Activated T-cell treated with anti-CD3 and anti-CD28 coated beads, Interleukin-2, amount 50 U/mL, for 4 hours (primary cell): ENCODE measurements at regions not wholly inside any gene's neighbourhood (a gene's known extent, or its start where the extent isn't known, plus 50 kb on each side); places are given as distances from the start of the nearest gene placed in this dataset.

Experiments used
- ATAC-seq, 2 donors: fragments of 200-7000 bp; cut with Tn5 transposase; one replicate each; pipeline ENCODE4 v1.10.0; 2021
- DNase-seq: peaks from one replicate; pipeline ENCODE4 v3.0.0-alpha.2; 2020
- H3K27me3 Mint-ChIP-seq: one replicate; pipeline ENCODE4 v1.8.0; 2021; ENCODE audit warnings: low read depth, mixed read lengths
- H3K36me3 Mint-ChIP-seq: one replicate; pipeline ENCODE4 v1.8.0; 2022; ENCODE audit warnings: mixed read lengths; ENCODE audit not compliant: insufficient read depth
- H3K4me1 Mint-ChIP-seq: one replicate; pipeline ENCODE4 v1.8.0; 2021; ENCODE audit warnings: low read depth, mixed read lengths
- H3K4me3 Mint-ChIP-seq: one replicate; pipeline ENCODE4 v1.8.0; 2021; ENCODE audit warnings: mild to moderate bottlenecking, moderate library complexity, mixed read lengths
- H3K9me3 Mint-ChIP-seq: one replicate; pipeline ENCODE4 v1.8.0; 2021; ENCODE audit warnings: mixed read lengths

GRCh38 chr9:119047513-119048307, 321.5 kb downstream of the BRINP1 start:
- H3K4me1 Mint-ChIP-seq, result no peaks in the 10 kb centered on the region
- no peaks in the 10 kb centered on the region for H3K27me3 Mint-ChIP-seq
- DNase-seq, result no peak
- no peak for ATAC-seq
- H3K9me3 Mint-ChIP-seq, result peaks cover 3% of the 10 kb centered on the region
- no peaks in the 10 kb centered on the region for H3K36me3 Mint-ChIP-seq
- no peak overlapping the region for H3K4me3 Mint-ChIP-seq

GRCh38 chr9:119050281-119050680, 319.0 kb downstream of the BRINP1 start:
- no peak for DNase-seq
- H3K27me3 Mint-ChIP-seq, result no peaks in the 10 kb centered on the region
- H3K4me1 Mint-ChIP-seq, result no peaks in the 10 kb centered on the region
- H3K9me3 Mint-ChIP-seq, result no peaks in the 10 kb centered on the region
- H3K36me3 Mint-ChIP-seq, result no peaks in the 10 kb centered on the region
- no peak for ATAC-seq
- no peak overlapping the region for H3K4me3 Mint-ChIP-seq

- Mint-ChIP-seq H3K4me1 (no peaks in the 10 kb centered on the region), H3K27me3 (no peaks in the 10 kb centered on the region), H3K9me3 (peaks cover 3% of the 10 kb centered on the region), H3K4me3 (no peak overlapping the region), H3K36me3 (no peaks in the 10 kb centered on the region)
- no peak for DNase-seq
- ATAC-seq, result no peak
Measured at GRCh38 chr9:119052339-119053030, 316.8 kb downstream of the BRINP1 start.

GRCh38 chr9:119053070-119053469, 316.2 kb downstream of the BRINP1 start:
- Mint-ChIP-seq H3K27me3 (no peaks in the 10 kb centered on the region), H3K4me3 (no peak overlapping the region), H3K4me1 (no peaks in the 10 kb centered on the region), H3K9me3 (peaks cover 3% of the 10 kb centered on the region), H3K36me3 (no peaks in the 10 kb centered on the region)
- no peak for ATAC-seq
- DNase-seq, result no peak

- ATAC-seq, result no peak
- Mint-ChIP-seq H3K36me3 (no peaks in the 10 kb centered on the region), H3K9me3 (peaks cover 11% of the 10 kb centered on the region), H3K4me1 (no peaks in the 10 kb centered on the region), H3K4me3 (no peak overlapping the region), H3K27me3 (no peaks in the 10 kb centered on the region)
- no peak for DNase-seq
Measured at GRCh38 chr9:119060629-119061385, 308.4 kb downstream of the BRINP1 start.

GRCh38 chr9:119071636-119072035, 297.6 kb downstream of the BRINP1 start:
- peaks cover 8% of the 10 kb centered on the region for H3K9me3 Mint-ChIP-seq
- no peak for DNase-seq
- H3K36me3 Mint-ChIP-seq, result no peaks in the 10 kb centered on the region
- no peak overlapping the region for H3K4me3 Mint-ChIP-seq
- no peaks in the 10 kb centered on the region for H3K27me3 Mint-ChIP-seq
- H3K4me1 Mint-ChIP-seq, result no peaks in the 10 kb centered on the region
- ATAC-seq, result no peak

- no peak overlapping the region for H3K4me3 Mint-ChIP-seq
- no peak for ATAC-seq
- H3K9me3 Mint-ChIP-seq, result peaks cover 4% of the 10 kb centered on the region
- no peaks in the 10 kb centered on the region for H3K36me3 Mint-ChIP-seq
- DNase-seq, result no peak
- no peaks in the 10 kb centered on the region for H3K27me3 Mint-ChIP-seq
- no peaks in the 10 kb centered on the region for H3K4me1 Mint-ChIP-seq
Measured at GRCh38 chr9:119074017-119074416, 295.2 kb downstream of the BRINP1 start.

- no peak overlapping the region for H3K4me3 Mint-ChIP-seq
- H3K27me3 Mint-ChIP-seq, result no peaks in the 10 kb centered on the region
- ATAC-seq (no peak), DNase-seq (no peak)
- no peaks in the 10 kb centered on the region for H3K36me3 Mint-ChIP-seq
- H3K9me3 Mint-ChIP-seq, result peaks cover 4% of the 10 kb centered on the region
- no peaks in the 10 kb centered on the region for H3K4me1 Mint-ChIP-seq
Measured at GRCh38 chr9:119078015-119078414, 291.2 kb downstream of the BRINP1 start.

- ATAC-seq (no peak), DNase-seq (no peak)
- H3K4me3 Mint-ChIP-seq, result no peak overlapping the region
- no peaks in the 10 kb centered on the region for H3K4me1 Mint-ChIP-seq
- H3K9me3 Mint-ChIP-seq, result peaks cover 8% of the 10 kb centered on the region
- no peaks in the 10 kb centered on the region for H3K36me3 Mint-ChIP-seq
- H3K27me3 Mint-ChIP-seq, result no peaks in the 10 kb centered on the region
Measured at GRCh38 chr9:119083673-119084072, 285.6 kb downstream of the BRINP1 start.

- no peak for DNase-seq
- Mint-ChIP-seq H3K27me3 (no peaks in the 10 kb centered on the region), H3K4me1 (no peaks in the 10 kb centered on the region)
Measured at GRCh38 chr9:119086590-119086989, 282.6 kb downstream of the BRINP1 start.

GRCh38 chr9:119088002-119088547, 281.2 kb downstream of the BRINP1 start:
- no peaks in the 10 kb centered on the region for H3K27me3 Mint-ChIP-seq

More at GRCh38 chr9:119086590-119086989, 282.6 kb downstream of the BRINP1 start:
- H3K36me3 Mint-ChIP-seq, result no peaks in the 10 kb centered on the region
- no peak for ATAC-seq
- H3K4me3 Mint-ChIP-seq, result no peak overlapping the region
- H3K9me3 Mint-ChIP-seq, result peaks cover 8% of the 10 kb centered on the region

GRCh38 chr9:119091074-119091473, 278.2 kb downstream of the BRINP1 start:
- Mint-ChIP-seq H3K4me3 (no peak overlapping the region), H3K9me3 (peaks cover 3% of the 10 kb centered on the region), H3K4me1 (no peaks in the 10 kb centered on the region), H3K27me3 (no peaks in the 10 kb centered on the region), H3K36me3 (no peaks in the 10 kb centered on the region)
- DNase-seq (no peak), ATAC-seq (no peak)

More at GRCh38 chr9:119088002-119088547, 281.2 kb downstream of the BRINP1 start:
- H3K4me1 Mint-ChIP-seq, result no peaks in the 10 kb centered on the region
- peaks cover 8% of the 10 kb centered on the region for H3K9me3 Mint-ChIP-seq
- ATAC-seq (no peak), DNase-seq (no peak)
- H3K36me3 Mint-ChIP-seq, result no peaks in the 10 kb centered on the region
- H3K4me3 Mint-ChIP-seq, result no peak overlapping the region

GRCh38 chr9:119092125-119092524, 277.1 kb downstream of the BRINP1 start:
- no peaks in the 10 kb centered on the region for H3K27me3 Mint-ChIP-seq
- no peak overlapping the region for H3K4me3 Mint-ChIP-seq

GRCh38 chr9:119094086-119094485, 275.1 kb downstream of the BRINP1 start:
- Mint-ChIP-seq H3K27me3 (no peaks in the 10 kb centered on the region), H3K9me3 (no peaks in the 10 kb centered on the region), H3K36me3 (no peaks in the 10 kb centered on the region), H3K4me3 (no peak overlapping the region), H3K4me1 (no peaks in the 10 kb centered on the region)
- DNase-seq (no peak), ATAC-seq (no peak)

More at GRCh38 chr9:119092125-119092524, 277.1 kb downstream of the BRINP1 start:
- no peaks in the 10 kb centered on the region for H3K36me3 Mint-ChIP-seq
- DNase-seq (no peak), ATAC-seq (no peak)
- no peaks in the 10 kb centered on the region for H3K9me3 Mint-ChIP-seq
- H3K4me1 Mint-ChIP-seq, result no peaks in the 10 kb centered on the region
